ENCODE measurements at regions not wholly inside any gene's neighbourhood (a gene's known extent, or its start where the extent isn't known, plus 50 kb on each side); places are given as distances from the start of the nearest gene placed in this dataset.

DNA sequence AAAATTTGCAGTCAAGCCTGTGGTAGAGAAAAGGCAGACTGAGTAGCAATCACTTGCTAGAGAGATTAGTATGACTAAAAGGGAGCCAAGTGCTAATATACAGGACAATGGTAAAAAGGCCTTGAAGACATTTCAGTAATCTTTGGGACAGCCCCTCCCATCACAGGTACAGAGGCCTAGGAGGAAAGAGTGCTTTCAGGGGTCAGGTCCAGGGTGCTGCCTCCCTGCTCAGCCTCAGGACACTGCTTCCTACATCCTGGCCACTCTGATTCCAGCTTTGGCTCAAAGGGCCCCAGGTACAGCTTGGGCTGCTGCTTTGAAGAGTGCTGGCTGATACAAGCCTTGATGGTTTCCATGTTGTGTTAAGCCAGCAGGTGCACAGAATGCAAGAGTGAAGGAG, 543.5 kb downstream of the MMUT start:
- no peaks in the 10 kb centered on the region for H3K27me3 ChIP-seq (ENCODE audit: control insufficient read depth in 1 of 2, insufficient read depth in 2 of 2, low read length in 2 of 2)
- H3K4me3 ChIP-seq (ENCODE audit: low read length in 2 of 2), result no peak overlapping the region
- no peaks in the 10 kb centered on the region for H3K36me3 ChIP-seq (ENCODE audit: control insufficient read depth in 2 of 2, insufficient read depth in 2 of 2, low read length in 2 of 2)
- H3K9me3 ChIP-seq (ENCODE audit: control insufficient read depth in 2 of 2, low read length in 2 of 2), result no peaks in the 10 kb centered on the region
- H3K9ac ChIP-seq (ENCODE audit: low read length in 2 of 2), result no peak overlapping the region
- no peaks in the 10 kb centered on the region for H3K4me1 ChIP-seq (ENCODE audit: control insufficient read depth, insufficient read depth, low read length)
- no peak overlapping the region for H3K27ac ChIP-seq (ENCODE audit: low read length)

DNA sequence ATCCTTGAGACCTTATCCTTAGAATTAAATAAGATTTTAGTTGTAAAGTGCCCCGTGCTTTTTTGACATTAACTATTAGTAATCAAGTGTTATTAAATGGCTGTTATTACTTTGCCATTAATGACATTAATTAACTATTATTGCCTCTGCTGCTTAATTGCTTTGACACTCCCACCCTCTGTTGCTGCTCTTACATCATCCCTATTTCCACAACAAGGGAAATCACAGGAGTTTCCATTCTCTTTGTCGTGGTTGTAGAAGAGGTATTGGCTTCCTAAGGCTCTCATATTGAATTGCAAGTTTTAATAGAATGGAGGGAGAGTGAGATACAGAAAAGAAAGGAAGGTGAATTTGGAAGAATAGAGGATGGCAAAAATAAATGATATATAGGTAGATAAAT, 545.8 kb downstream of the MMUT start:
- no peaks in the 10 kb centered on the region for H3K4me1 ChIP-seq (ENCODE audit: control insufficient read depth, insufficient read depth, low read length)
- H3K27me3 ChIP-seq (ENCODE audit: control insufficient read depth in 1 of 2, insufficient read depth in 2 of 2, low read length in 2 of 2), result no peaks in the 10 kb centered on the region
- H3K9ac ChIP-seq (ENCODE audit: low read length in 2 of 2), result no peak overlapping the region
- no peaks in the 10 kb centered on the region for H3K36me3 ChIP-seq (ENCODE audit: control insufficient read depth in 2 of 2, insufficient read depth in 2 of 2, low read length in 2 of 2)
- H3K9me3 ChIP-seq (ENCODE audit: control insufficient read depth in 2 of 2, low read length in 2 of 2), result no peaks in the 10 kb centered on the region
- H3K27ac ChIP-seq (ENCODE audit: low read length), result no peak overlapping the region
- H3K4me3 ChIP-seq (ENCODE audit: low read length in 2 of 2), result no peak overlapping the region

DNA sequence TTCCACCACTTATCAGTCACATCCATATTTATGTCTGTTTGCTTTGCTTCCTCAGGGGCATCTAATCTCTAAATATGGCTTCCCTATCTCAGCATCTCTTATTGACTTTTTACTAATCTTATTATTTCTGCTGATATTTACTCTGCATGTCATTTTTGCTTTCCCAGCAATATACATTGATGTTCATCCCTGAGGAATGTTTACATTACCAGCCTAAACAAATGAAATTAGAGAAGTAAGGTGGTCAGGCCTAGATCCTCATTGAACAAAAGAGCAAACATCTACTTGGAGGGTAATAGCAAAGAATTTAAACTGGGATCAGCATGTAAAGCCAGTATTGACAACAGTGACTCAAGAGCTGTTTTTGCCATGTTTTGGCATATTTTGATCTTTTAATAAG, 546.4 kb downstream of the MMUT start:
- no peak overlapping the region for H3K27ac ChIP-seq (ENCODE audit: low read length)
- H3K4me3 ChIP-seq (ENCODE audit: low read length in 2 of 2), result no peak overlapping the region
- H3K9me3 ChIP-seq (ENCODE audit: control insufficient read depth in 2 of 2, low read length in 2 of 2), result no peaks in the 10 kb centered on the region
- no peaks in the 10 kb centered on the region for H3K27me3 ChIP-seq (ENCODE audit: control insufficient read depth in 1 of 2, insufficient read depth in 2 of 2, low read length in 2 of 2)
- no peak overlapping the region for H3K9ac ChIP-seq (ENCODE audit: low read length in 2 of 2)
- H3K4me1 ChIP-seq (ENCODE audit: control insufficient read depth, insufficient read depth, low read length), result no peaks in the 10 kb centered on the region
- no peaks in the 10 kb centered on the region for H3K36me3 ChIP-seq (ENCODE audit: control insufficient read depth in 2 of 2, insufficient read depth in 2 of 2, low read length in 2 of 2)

- Histone ChIP-seq H3K9ac (ENCODE audit: low read length in 2 of 2) (no peak overlapping the region), H3K4me3 (ENCODE audit: low read length in 2 of 2) (no peak overlapping the region), H3K27ac (ENCODE audit: low read length) (no peak overlapping the region), H3K27me3 (ENCODE audit: control insufficient read depth in 1 of 2, insufficient read depth in 2 of 2, low read length in 2 of 2) (no peaks in the 10 kb centered on the region), H3K4me1 (ENCODE audit: control insufficient read depth, insufficient read depth, low read length) (no peaks in the 10 kb centered on the region), H3K9me3 (ENCODE audit: control insufficient read depth in 2 of 2, low read length in 2 of 2) (no peaks in the 10 kb centered on the region), H3K36me3 (ENCODE audit: control insufficient read depth in 2 of 2, insufficient read depth in 2 of 2, low read length in 2 of 2) (no peaks in the 10 kb centered on the region)
Observed at GRCh38 chr6:48915591-48915990, 547.5 kb downstream of the MMUT start.

GRCh38 chr6:48912503-48912902, 550.5 kb downstream of the MMUT start:
- Histone ChIP-seq H3K4me3 (ENCODE audit: low read length in 2 of 2) (no peak overlapping the region), H3K4me1 (ENCODE audit: control insufficient read depth, insufficient read depth, low read length) (no peaks in the 10 kb centered on the region), H3K27me3 (ENCODE audit: control insufficient read depth in 1 of 2, insufficient read depth in 2 of 2, low read length in 2 of 2) (no peaks in the 10 kb centered on the region), H3K27ac (ENCODE audit: low read length) (no peak overlapping the region), H3K36me3 (ENCODE audit: control insufficient read depth in 2 of 2, insufficient read depth in 2 of 2, low read length in 2 of 2) (no peaks in the 10 kb centered on the region), H3K9me3 (ENCODE audit: control insufficient read depth in 2 of 2, low read length in 2 of 2) (no peaks in the 10 kb centered on the region), H3K9ac (ENCODE audit: low read length in 2 of 2) (no peak overlapping the region)

DNA sequence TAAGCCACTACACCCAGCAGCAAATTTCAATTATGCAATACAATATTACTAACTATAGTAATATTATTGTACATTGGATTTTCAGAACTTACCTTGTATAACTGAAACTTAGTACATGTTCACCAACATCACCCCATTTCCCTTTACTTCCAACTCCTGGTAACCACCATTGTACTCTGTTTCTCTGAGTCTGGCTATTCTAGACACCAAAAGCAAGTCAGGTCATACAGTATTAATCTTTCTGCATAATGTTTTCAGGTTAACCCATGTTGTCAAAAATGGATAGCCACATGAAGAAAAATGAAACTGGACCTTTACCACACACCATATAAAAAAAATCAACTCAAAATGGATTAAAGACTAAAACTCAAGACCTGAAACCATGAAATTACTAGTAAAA, 558.2 kb downstream of the MMUT start:
- Histone ChIP-seq H3K4me1 (ENCODE audit: control insufficient read depth, insufficient read depth, low read length) (no peaks in the 10 kb centered on the region), H3K9ac (ENCODE audit: low read length in 2 of 2) (no peak overlapping the region), H3K27ac (ENCODE audit: low read length) (no peak overlapping the region), H3K9me3 (ENCODE audit: control insufficient read depth in 2 of 2, low read length in 2 of 2) (peaks cover 0 to 2% of the 10 kb centered on the region in 2 donors), H3K36me3 (ENCODE audit: control insufficient read depth in 2 of 2, insufficient read depth in 2 of 2, low read length in 2 of 2) (no peaks in the 10 kb centered on the region), H3K4me3 (ENCODE audit: low read length in 2 of 2) (no peak overlapping the region), H3K27me3 (ENCODE audit: control insufficient read depth in 1 of 2, insufficient read depth in 2 of 2, low read length in 2 of 2) (no peaks in the 10 kb centered on the region)

GRCh38 chr6:48894469-48894868, 568.6 kb downstream of the MMUT start:
- no peaks in the 10 kb centered on the region for H3K27me3 ChIP-seq (ENCODE audit: control insufficient read depth in 1 of 2, insufficient read depth in 2 of 2, low read length in 2 of 2)
- no peak overlapping the region for H3K9ac ChIP-seq (ENCODE audit: low read length in 2 of 2)
- H3K4me3 ChIP-seq (ENCODE audit: low read length in 2 of 2), result no peak overlapping the region
- H3K4me1 ChIP-seq (ENCODE audit: control insufficient read depth, insufficient read depth, low read length), result no peaks in the 10 kb centered on the region
- no peaks in the 10 kb centered on the region for H3K9me3 ChIP-seq (ENCODE audit: control insufficient read depth in 2 of 2, low read length in 2 of 2)
- H3K36me3 ChIP-seq (ENCODE audit: control insufficient read depth in 2 of 2, insufficient read depth in 2 of 2, low read length in 2 of 2), result no peaks in the 10 kb centered on the region
- H3K27ac ChIP-seq (ENCODE audit: low read length), result no peak overlapping the region

GRCh38 chr6:48893048-48893447, 570.0 kb downstream of the MMUT start:
- H3K4me1 ChIP-seq (ENCODE audit: control insufficient read depth, insufficient read depth, low read length), result no peaks in the 10 kb centered on the region

DNA sequence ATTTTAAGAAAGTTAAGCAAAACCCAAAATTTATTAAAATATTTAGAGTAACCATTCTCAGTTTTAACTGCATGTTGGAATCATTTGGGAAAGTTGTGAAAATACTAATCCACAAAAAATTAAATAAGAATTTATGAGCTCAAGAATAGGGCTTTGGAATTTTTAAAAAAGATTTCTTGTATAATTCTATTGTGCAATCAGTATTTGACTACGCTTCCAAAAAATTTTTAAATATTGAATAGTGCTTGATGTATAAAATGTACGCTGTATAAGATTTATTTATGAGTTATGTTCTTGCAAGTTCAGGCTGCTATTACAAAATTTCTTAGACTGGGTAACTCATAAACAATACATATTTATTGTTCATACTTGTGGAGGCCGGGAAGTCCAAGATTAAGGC, 571.7 kb downstream of the MMUT start:
- H3K27me3 ChIP-seq (ENCODE audit: control insufficient read depth in 1 of 2, insufficient read depth in 2 of 2, low read length in 2 of 2), result no peaks in the 10 kb centered on the region
- no peaks in the 10 kb centered on the region for H3K4me1 ChIP-seq (ENCODE audit: control insufficient read depth, insufficient read depth, low read length)
- no peak overlapping the region for H3K9ac ChIP-seq (ENCODE audit: low read length in 2 of 2)
- H3K4me3 ChIP-seq (ENCODE audit: low read length in 2 of 2), result no peak overlapping the region
- no peak overlapping the region for H3K27ac ChIP-seq (ENCODE audit: low read length)
- no peaks in the 10 kb centered on the region for H3K9me3 ChIP-seq (ENCODE audit: control insufficient read depth in 2 of 2, low read length in 2 of 2)
- H3K36me3 ChIP-seq (ENCODE audit: control insufficient read depth in 2 of 2, insufficient read depth in 2 of 2, low read length in 2 of 2), result no peaks in the 10 kb centered on the region

More at GRCh38 chr6:48893048-48893447, 570.0 kb downstream of the MMUT start:
- Histone ChIP-seq H3K4me3 (ENCODE audit: low read length in 2 of 2) (no peak overlapping the region), H3K36me3 (ENCODE audit: control insufficient read depth in 2 of 2, insufficient read depth in 2 of 2, low read length in 2 of 2) (no peaks in the 10 kb centered on the region), H3K27me3 (ENCODE audit: control insufficient read depth in 1 of 2, insufficient read depth in 2 of 2, low read length in 2 of 2) (no peaks in the 10 kb centered on the region), H3K27ac (ENCODE audit: low read length) (no peak overlapping the region), H3K9ac (ENCODE audit: low read length in 2 of 2) (no peak overlapping the region), H3K9me3 (ENCODE audit: control insufficient read depth in 2 of 2, low read length in 2 of 2) (no peaks in the 10 kb centered on the region)

- Histone ChIP-seq H3K27me3 (ENCODE audit: control insufficient read depth in 1 of 2, insufficient read depth in 2 of 2, low read length in 2 of 2) (no peaks in the 10 kb centered on the region), H3K9me3 (ENCODE audit: control insufficient read depth in 2 of 2, low read length in 2 of 2) (no peaks in the 10 kb centered on the region), H3K4me1 (ENCODE audit: control insufficient read depth, insufficient read depth, low read length) (no peaks in the 10 kb centered on the region), H3K9ac (ENCODE audit: low read length in 2 of 2) (no peak overlapping the region), H3K36me3 (ENCODE audit: control insufficient read depth in 2 of 2, insufficient read depth in 2 of 2, low read length in 2 of 2) (no peaks in the 10 kb centered on the region), H3K27ac (ENCODE audit: low read length) (no peak overlapping the region), H3K4me3 (ENCODE audit: low read length in 2 of 2) (no peak overlapping the region)
Observed at GRCh38 chr6:48889429-48889828, 573.6 kb downstream of the MMUT start.

DNA sequence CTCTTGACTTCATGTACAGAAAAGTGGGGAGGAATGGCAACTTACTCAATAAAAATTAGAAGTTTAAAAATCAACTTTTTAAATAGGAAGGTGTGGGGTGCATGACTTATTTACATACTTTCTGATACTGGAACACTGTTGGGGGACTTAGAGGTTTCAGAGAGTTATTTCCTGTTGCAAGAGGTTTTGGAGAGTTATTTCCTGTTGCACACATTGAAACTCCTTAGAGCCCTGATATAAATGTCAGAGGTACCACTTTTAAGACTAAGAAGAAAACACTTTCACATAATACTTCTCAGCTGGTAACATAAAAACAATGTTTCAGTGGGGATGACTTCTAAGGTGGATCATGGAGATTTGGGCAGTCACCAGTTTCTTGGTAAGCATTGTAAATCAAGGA, 579.9 kb downstream of the MMUT start:
- H3K9me3 ChIP-seq (ENCODE audit: control insufficient read depth in 2 of 2, low read length in 2 of 2), result no peaks in the 10 kb centered on the region
- H3K36me3 ChIP-seq (ENCODE audit: control insufficient read depth in 2 of 2, insufficient read depth in 2 of 2, low read length in 2 of 2), result no peaks in the 10 kb centered on the region
- no peak overlapping the region for H3K27ac ChIP-seq (ENCODE audit: low read length)
- no peaks in the 10 kb centered on the region for H3K4me1 ChIP-seq (ENCODE audit: control insufficient read depth, insufficient read depth, low read length)
- no peak overlapping the region for H3K4me3 ChIP-seq (ENCODE audit: low read length in 2 of 2)
- H3K27me3 ChIP-seq (ENCODE audit: control insufficient read depth in 1 of 2, insufficient read depth in 2 of 2, low read length in 2 of 2), result no peaks in the 10 kb centered on the region
- H3K9ac ChIP-seq (ENCODE audit: low read length in 2 of 2), result no peak overlapping the region

- no peaks in the 10 kb centered on the region for H3K4me1 ChIP-seq (ENCODE audit: control insufficient read depth, insufficient read depth, low read length)
- H3K4me3 ChIP-seq (ENCODE audit: low read length in 2 of 2), result no peak overlapping the region
- H3K9ac ChIP-seq (ENCODE audit: low read length in 2 of 2), result no peak overlapping the region
- H3K27ac ChIP-seq (ENCODE audit: low read length), result no peak overlapping the region
- H3K36me3 ChIP-seq (ENCODE audit: control insufficient read depth in 2 of 2, insufficient read depth in 2 of 2, low read length in 2 of 2), result no peaks in the 10 kb centered on the region
- no peaks in the 10 kb centered on the region for H3K27me3 ChIP-seq (ENCODE audit: control insufficient read depth in 1 of 2, insufficient read depth in 2 of 2, low read length in 2 of 2)
- H3K9me3 ChIP-seq (ENCODE audit: control insufficient read depth in 2 of 2, low read length in 2 of 2), result no peaks in the 10 kb centered on the region
Observed at GRCh38 chr6:48881551-48881950, 581.5 kb downstream of the MMUT start.
